Left lobe of liver (tissue), 2 donors: ENCODE measurements at regions not wholly inside any gene's neighbourhood (a gene's known extent, or its start where the extent isn't known, plus 50 kb on each side); places are given as distances from the start of the nearest gene placed in this dataset.

Experiments
- ATAC-seq: fragments of 200-7000 bp; cut with Tn5 transposase; one replicate; pipeline ENCODE4 v1.9.1; 2020; ENCODE audit warnings: mild to moderate bottlenecking, moderate library complexity
- DNase-seq: peaks from one replicate; pipeline ENCODE4 v3.0.0-alpha.2; 2020; ENCODE audit warnings: low spot score
- donor health status: DM: no; HTN: no; CAD: no; lungs with moderate emphysema.
- donor health status: DM: no; HTN: yes; CAD: no.

GRCh38 chr2:80706951-80707350 lies 402.4 kb upstream of the LRRTM1 start:
- no peak for ATAC-seq
- DNase-seq = no peak

GRCh38 chr2:80706541-80706940 lies 402.0 kb upstream of the LRRTM1 start:
- ATAC-seq = no peak
- DNase-seq = no peak

GRCh38 chr2:80703532-80703931 lies 399.0 kb upstream of the LRRTM1 start:
- DNase-seq (no peak), ATAC-seq (no peak)

DNA sequence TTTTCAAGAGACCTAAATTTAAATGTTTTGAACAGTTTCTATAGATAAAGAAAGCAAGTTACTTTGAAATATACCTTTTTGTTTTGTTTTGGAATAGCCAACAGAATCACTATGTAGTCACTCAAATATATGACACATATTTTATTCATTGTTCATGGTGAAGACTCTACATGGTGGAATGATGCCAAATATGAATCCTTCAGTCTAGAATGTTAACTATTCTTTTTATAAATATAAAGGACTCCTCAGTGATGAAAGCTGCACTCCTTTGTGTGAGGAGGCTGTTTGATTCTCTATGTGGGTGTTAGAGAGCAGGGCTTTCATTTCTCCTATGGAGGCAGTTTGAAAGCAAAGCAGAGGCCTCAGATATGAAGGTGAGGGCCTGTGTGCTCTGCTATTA lies 396.4 kb upstream of the LRRTM1 start:
- DNase-seq (no peak), ATAC-seq (no peak)
